ENCODE measurements at regions not wholly inside any gene's neighbourhood (a gene's known extent, or its start where the extent isn't known, plus 50 kb on each side); places are given as distances from the start of the nearest gene placed in this dataset.

GRCh38 chr1:201711811-201712210 lies 117.1 kb upstream of the IPO9 start:
- Histone ChIP-seq H3K4me3 (no peak overlapping the region), H3K27me3 (no peaks in the 10 kb centered on the region), H3K36me3 (no peaks in the 10 kb centered on the region), H3K4me1 (peaks cover 30 to 44% of the 10 kb centered on the region in 2 donors), H3K9me3 (no peaks in the 10 kb centered on the region), H3K27ac (peak overlapping the region; percentile 89 to 96)
- DNase-seq = no peak
- intact Hi-C loops (cut with DNase I; ENCODE audit: low total_unique reads) = no loop called here
- TF ChIP-seq POLR2A (IDR thresholded peaks at IDR 0.05) (no peak), CTCF (IDR thresholded peaks at IDR 0.05) (no peak)

GRCh38 chr1:201712387-201713085 lies 116.4 kb upstream of the IPO9 start:
- H3K27ac ChIP-seq = peak overlapping the region; percentile 89 to 96
- intact Hi-C loops (cut with DNase I; ENCODE audit: low total_unique reads) = no loop called here
- H3K36me3 ChIP-seq = no peaks in the 10 kb centered on the region
- H3K27me3 ChIP-seq = no peaks in the 10 kb centered on the region
- H3K4me3 ChIP-seq = no peak overlapping the region
- no peak for TF ChIP-seq CTCF (IDR thresholded peaks at IDR 0.05)
- TF ChIP-seq POLR2A (IDR thresholded peaks at IDR 0.05) = no peak
- no peaks in the 10 kb centered on the region for H3K9me3 ChIP-seq
- H3K4me1 ChIP-seq = peaks cover 34 to 46% of the 10 kb centered on the region in 2 donors
- no peak for DNase-seq

GRCh38 chr1:201713086-201713810 lies 115.7 kb upstream of the IPO9 start:
- TF ChIP-seq CTCF (IDR thresholded peaks at IDR 0.05) (peak in 1 of 4 experiments; percentile 3), POLR2A (IDR thresholded peaks at IDR 0.05) (peak; percentile 30 to 51)
- peak overlapping the region; percentile 89 to 96 for H3K27ac ChIP-seq
- no peaks in the 10 kb centered on the region for H3K27me3 ChIP-seq
- no peaks in the 10 kb centered on the region for H3K9me3 ChIP-seq
- peak; percentile 97 to 99 for DNase-seq
- peaks cover 34 to 46% of the 10 kb centered on the region in 2 donors for H3K4me1 ChIP-seq
- intact Hi-C loops (cut with DNase I; ENCODE audit: low total_unique reads) = no loop called here
- H3K4me3 ChIP-seq = no peak overlapping the region
- no peaks in the 10 kb centered on the region for H3K36me3 ChIP-seq

- intact Hi-C loops (cut with DNase I; ENCODE audit: low total_unique reads) = no loop called here
- Histone ChIP-seq H3K36me3 (no peaks in the 10 kb centered on the region), H3K4me1 (peaks cover 41 to 51% of the 10 kb centered on the region in 2 donors), H3K4me3 (no peak overlapping the region), H3K27me3 (no peaks in the 10 kb centered on the region), H3K9me3 (no peaks in the 10 kb centered on the region), H3K27ac (peak overlapping the region; percentile 89 to 96)
- TF ChIP-seq CTCF (IDR thresholded peaks at IDR 0.05) = no peak
- peak in 1 of 2 donors; percentile 33 for TF ChIP-seq POLR2A (IDR thresholded peaks at IDR 0.05)
- DNase-seq = peak; percentile 84 to 97
These were observed 114.2 kb upstream of the IPO9 start for GRCh38 chr1:201714542-201715329.
